Vagina (tissue), 2 donors: ENCODE measurements at regions not wholly inside any gene's neighbourhood (a gene's known extent, or its start where the extent isn't known, plus 50 kb on each side); places are given as distances from the start of the nearest gene placed in this dataset.
"Not testable (repeated sequence)": the region's sequence is repeated elsewhere in the genome, so short reads cannot be mapped to it uniquely, and the experiment has no call there.

Experiments
- DNase-seq, 2 donors: peaks; one replicate each; pipeline ENCODE4 v3.0.0-alpha.2; 2017; ENCODE audit errors: extremely low spot score in 2 of 2
- H3K27ac ChIP-seq: fragments of 200-600 bp; sonication (generic); one replicate; pipeline ENCODE4 v1.5.1; 2019
- H3K27me3 ChIP-seq: fragments of 200-600 bp; sonication (generic); one replicate; pipeline ENCODE4 v1.5.1; 2019
- H3K36me3 ChIP-seq, 2 donors: fragments of 200-600 bp; sonication (generic); one replicate each; pipeline ENCODE4 v1.5.1; 2017 to 2019
- H3K4me1 ChIP-seq: fragments of 200-600 bp; sonication (generic); one replicate; pipeline ENCODE4 v1.5.1; 2019
- H3K4me3 ChIP-seq, 2 donors: fragments of 200-600 bp; sonication (generic); 1 replicate in 1 of 2; 2 replicates in 1 of 2; pipeline ENCODE4 v1.5.1; 2016 to 2019
- H3K9me3 ChIP-seq: fragments of 200-600 bp; sonication (generic); one replicate; pipeline ENCODE4 v1.5.1; 2019
- CTCF ChIP-seq, 3 experiments: fragments of 450-650 bp in 2 of 3; fragments of 200-600 bp in 1 of 3; sonication (generic) in 1 of 3; IDR thresholded peaks; one replicate each; pipeline ENCODE4 v1.5.1; 2017 to 2019; ENCODE audit warnings: antibody characterized with exemption in 3 of 3, mild to moderate bottlenecking in 2 of 3, moderate library complexity in 2 of 3
- POLR2A ChIP-seq, 2 donors: fragments of 450-650 bp; IDR thresholded peaks; one replicate each; pipeline ENCODE4 v1.6.1; 2017; ENCODE audit warnings: antibody characterized with exemption in 2 of 2, mild to moderate bottlenecking in 2 of 2, moderate library complexity in 2 of 2
- POLR2AphosphoS5 ChIP-seq, 2 donors: sonication (generic); formaldehyde crosslinking; IDR thresholded peaks; one replicate each; pipeline ENCODE4 v1.9.0; 2017; ENCODE audit warnings: antibody characterized with exemption in 2 of 2, mild to moderate bottlenecking in 2 of 2, low read depth in 1 of 2; ENCODE audit not compliant: insufficient read depth in 1 of 2
- intact Hi-C: fragments of 100-400 bp; cut with DNase I; formaldehyde crosslinking; loops from one replicate; pipeline ENCODE4 v1.15.1; 2023

GRCh38 chr14:70257526-70257925 lies 68.8 kb upstream of the SLC8A3 start:
- no peaks in the 10 kb centered on the region for H3K36me3 ChIP-seq

GRCh38 chr14:70256601-70257000 lies 67.8 kb upstream of the SLC8A3 start:
- Histone ChIP-seq H3K27me3 (no peaks in the 10 kb centered on the region), H3K4me3 (no peak overlapping the region), H3K36me3 (no peaks in the 10 kb centered on the region), H3K27ac (no peak overlapping the region), H3K9me3 (no peaks in the 10 kb centered on the region), H3K4me1 (no peaks in the 10 kb centered on the region)
- TF ChIP-seq POLR2AphosphoS5 (IDR thresholded peaks at IDR 0.05; ENCODE audit: insufficient read depth in 1 of 2, low read depth in 1 of 2) (no peak), POLR2A (IDR thresholded peaks at IDR 0.05) (no peak), CTCF (IDR thresholded peaks at IDR 0.05) (no peak)
- DNase-seq, result no peak
- intact Hi-C loops, result no loop called here

More at GRCh38 chr14:70257526-70257925, 68.8 kb upstream of the SLC8A3 start:
- no peak for DNase-seq
- H3K9me3 ChIP-seq, result no peaks in the 10 kb centered on the region
- TF ChIP-seq POLR2AphosphoS5 (IDR thresholded peaks at IDR 0.05; ENCODE audit: insufficient read depth in 1 of 2, low read depth in 1 of 2), result no peak
- no peak for TF ChIP-seq POLR2A (IDR thresholded peaks at IDR 0.05)
- no peak for TF ChIP-seq CTCF (IDR thresholded peaks at IDR 0.05)
- H3K4me3 ChIP-seq, result no peak overlapping the region
- no peaks in the 10 kb centered on the region for H3K27me3 ChIP-seq
- H3K4me1 ChIP-seq, result no peaks in the 10 kb centered on the region
- no peak overlapping the region for H3K27ac ChIP-seq
- intact Hi-C loops, result no loop called here

DNA sequence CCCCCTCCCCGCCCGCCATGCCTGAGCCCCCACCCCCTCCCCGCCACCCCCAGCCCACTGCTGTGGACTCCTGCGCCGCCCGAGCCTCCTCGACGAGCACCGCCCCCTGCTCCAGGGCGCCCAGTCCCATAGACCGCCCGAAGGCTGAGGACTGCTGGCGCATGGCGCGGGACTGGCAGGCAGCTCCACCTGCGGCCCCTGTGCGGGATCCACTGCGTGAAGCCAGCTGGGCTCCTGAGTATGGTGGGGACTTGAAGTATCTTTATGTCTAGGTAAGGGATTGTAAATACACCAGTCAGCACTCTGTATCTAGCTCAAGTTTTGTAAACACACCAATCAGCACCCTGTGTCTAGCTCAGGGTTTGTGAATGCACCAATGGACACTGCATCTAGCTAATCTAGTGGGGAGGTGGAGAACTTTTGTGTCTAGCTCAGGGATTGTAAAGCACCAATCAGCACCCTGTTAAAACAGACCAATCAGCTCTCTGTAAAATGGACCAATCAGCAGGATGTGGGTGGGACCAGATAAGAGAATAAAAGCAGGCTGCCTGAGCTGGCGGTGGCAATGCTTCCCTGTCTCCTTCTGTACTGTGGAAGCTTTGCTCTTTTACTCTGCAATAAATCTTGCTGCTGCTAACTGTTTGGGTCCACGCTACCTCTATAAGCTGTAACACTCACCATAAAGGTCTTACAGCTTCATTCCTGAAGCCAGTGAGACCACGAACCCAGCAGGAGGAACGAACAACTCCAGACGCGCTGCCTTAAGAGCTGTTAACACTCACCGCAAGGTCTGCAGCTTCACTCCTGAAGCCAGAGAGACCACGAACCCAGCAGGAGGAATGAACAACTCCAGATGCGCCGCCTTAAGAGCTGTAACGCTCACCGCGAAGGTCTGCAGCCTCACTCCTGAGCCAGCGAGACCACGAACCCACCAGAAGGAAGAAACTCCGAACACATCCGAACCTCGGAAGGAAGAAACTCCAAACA lies 66.6 kb upstream of the SLC8A3 start:
- H3K4me1 ChIP-seq, H3K27me3 ChIP-seq, DNase-seq, H3K27ac ChIP-seq, intact Hi-C loops, H3K9me3 ChIP-seq, H3K36me3 ChIP-seq: not testable (repeated sequence)
- peak overlapping the region in 1 of 2 donors; percentile 36 for H3K4me3 ChIP-seq

DNA sequence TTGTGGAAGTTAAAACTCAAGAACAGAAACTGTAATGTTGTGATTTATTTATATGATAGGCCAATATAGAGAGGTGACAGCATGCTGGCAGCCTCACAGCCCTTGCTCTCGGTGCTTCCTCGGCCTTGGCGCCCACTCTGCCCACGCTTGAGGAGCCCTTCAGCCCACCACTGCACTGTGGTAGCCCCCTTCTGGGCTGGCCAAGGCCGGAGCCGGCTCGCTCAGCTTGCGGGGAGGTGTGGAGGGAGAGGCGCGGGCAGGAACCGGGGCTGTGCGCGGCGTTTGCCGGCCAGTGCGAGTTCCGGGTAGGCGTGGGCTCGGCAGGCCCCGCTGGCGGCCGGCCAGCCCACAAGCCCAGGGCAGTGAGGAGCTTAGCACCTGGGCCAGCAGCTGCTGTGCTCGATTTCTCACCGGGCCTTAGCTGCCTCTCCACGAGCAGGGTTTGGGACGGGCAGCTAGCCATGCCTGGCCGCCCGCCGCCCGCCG lies 65.8 kb upstream of the SLC8A3 start:
- H3K4me1 ChIP-seq, result no peaks in the 10 kb centered on the region
- no peak overlapping the region for H3K27ac ChIP-seq
- intact Hi-C loops, result no loop called here
- H3K9me3 ChIP-seq, result no peaks in the 10 kb centered on the region
- no peak for DNase-seq
- H3K27me3 ChIP-seq, result no peaks in the 10 kb centered on the region
- no peaks in the 10 kb centered on the region for H3K36me3 ChIP-seq
- TF ChIP-seq POLR2AphosphoS5 (IDR thresholded peaks at IDR 0.05; ENCODE audit: insufficient read depth in 1 of 2, low read depth in 1 of 2) (no peak), POLR2A (IDR thresholded peaks at IDR 0.05) (no peak), CTCF (IDR thresholded peaks at IDR 0.05) (no peak)
- peak overlapping the region; percentile 36 to 39 for H3K4me3 ChIP-seq

- H3K9me3 ChIP-seq, H3K27ac ChIP-seq, H3K4me3 ChIP-seq, DNase-seq, H3K4me1 ChIP-seq, H3K36me3 ChIP-seq, intact Hi-C loops, H3K27me3 ChIP-seq: not testable (repeated sequence)
Measured at GRCh38 chr14:70253547-70253946, 64.8 kb upstream of the SLC8A3 start.

DNA sequence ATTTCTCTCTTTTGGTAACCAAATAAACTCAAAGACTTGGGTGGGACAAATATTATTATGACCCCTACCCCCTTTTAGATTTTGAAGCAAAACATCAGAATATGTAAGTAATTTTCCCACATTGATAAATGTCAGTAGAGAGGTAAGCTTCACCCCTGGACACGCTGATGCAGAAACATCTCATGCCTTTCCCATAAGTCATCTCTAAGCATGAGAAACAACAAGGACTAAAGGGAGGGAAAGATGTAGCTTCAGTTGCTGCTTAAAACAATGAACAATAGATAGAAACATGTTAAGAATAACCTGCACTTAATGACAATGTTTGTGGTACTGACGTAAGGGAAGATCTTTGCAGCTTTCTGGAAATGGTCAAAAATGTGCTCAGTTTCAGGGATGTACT lies 56.3 kb upstream of the SLC8A3 start:
- Histone ChIP-seq H3K9me3 (no peaks in the 10 kb centered on the region), H3K4me1 (no peaks in the 10 kb centered on the region), H3K27me3 (no peaks in the 10 kb centered on the region), H3K27ac (no peak overlapping the region), H3K36me3 (no peaks in the 10 kb centered on the region), H3K4me3 (no peak overlapping the region)
- no peak for DNase-seq
- TF ChIP-seq CTCF (IDR thresholded peaks at IDR 0.05) (no peak), POLR2AphosphoS5 (IDR thresholded peaks at IDR 0.05; ENCODE audit: insufficient read depth in 1 of 2, low read depth in 1 of 2) (no peak), POLR2A (IDR thresholded peaks at IDR 0.05) (no peak)
- intact Hi-C loops, result no loop called here
